Esophagus squamous epithelium (tissue), 4 donors: ENCODE measurements at regions not wholly inside any gene's neighbourhood (a gene's known extent, or its start where the extent isn't known, plus 50 kb on each side); places are given as distances from the start of the nearest gene placed in this dataset.

ENCODE experiments used
- CTCF ChIP-seq, 6 experiments: fragments of 450-650 bp in 4 of 6; fragments of 200-600 bp in 2 of 6; sonication (generic) in 2 of 6; IDR thresholded peaks; one replicate each; pipeline ENCODE4 v1.5.1; 2016 to 2019; ENCODE audit warnings: antibody characterized with exemption in 6 of 6, mild to moderate bottlenecking in 4 of 6, moderate library complexity in 4 of 6
- POLR2A ChIP-seq, 4 donors: fragments of 450-650 bp; IDR thresholded peaks; one replicate each; pipeline ENCODE4 v1.6.1; 2017; ENCODE audit warnings: antibody characterized with exemption in 4 of 4, mild to moderate bottlenecking in 4 of 4, moderate library complexity in 3 of 4

GRCh38 chr5:110099572-110099971 is 409.8 kb downstream of the MAN2A1 start:
- TF ChIP-seq POLR2A (IDR thresholded peaks at IDR 0.05) (no peak), CTCF (IDR thresholded peaks at IDR 0.05) (no peak)
